ENCODE measurements at regions not wholly inside any gene's neighbourhood (a gene's known extent, or its start where the extent isn't known, plus 50 kb on each side); places are given as distances from the start of the nearest gene placed in this dataset.

DNA sequence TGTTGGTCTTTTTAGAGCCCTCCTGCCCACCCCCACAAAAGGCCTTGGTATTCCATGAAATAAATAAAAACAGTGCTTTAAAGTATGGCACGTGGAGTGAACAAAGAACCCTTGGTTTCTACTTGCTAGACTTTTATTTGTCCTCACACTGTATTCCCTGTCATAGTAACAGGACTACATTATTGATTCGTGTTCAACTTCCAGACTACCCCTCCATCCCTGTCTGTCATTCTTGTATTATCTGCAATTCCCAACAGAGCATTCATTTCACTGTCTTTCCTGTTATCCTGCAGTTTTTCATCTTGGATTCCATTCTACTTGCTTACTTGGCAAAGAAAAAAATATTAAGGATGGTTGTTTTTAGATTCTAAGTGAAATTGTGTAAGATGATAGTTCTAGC is 307.4 kb upstream of the CNR1 start:
- TF ChIP-seq, protein P1, sequence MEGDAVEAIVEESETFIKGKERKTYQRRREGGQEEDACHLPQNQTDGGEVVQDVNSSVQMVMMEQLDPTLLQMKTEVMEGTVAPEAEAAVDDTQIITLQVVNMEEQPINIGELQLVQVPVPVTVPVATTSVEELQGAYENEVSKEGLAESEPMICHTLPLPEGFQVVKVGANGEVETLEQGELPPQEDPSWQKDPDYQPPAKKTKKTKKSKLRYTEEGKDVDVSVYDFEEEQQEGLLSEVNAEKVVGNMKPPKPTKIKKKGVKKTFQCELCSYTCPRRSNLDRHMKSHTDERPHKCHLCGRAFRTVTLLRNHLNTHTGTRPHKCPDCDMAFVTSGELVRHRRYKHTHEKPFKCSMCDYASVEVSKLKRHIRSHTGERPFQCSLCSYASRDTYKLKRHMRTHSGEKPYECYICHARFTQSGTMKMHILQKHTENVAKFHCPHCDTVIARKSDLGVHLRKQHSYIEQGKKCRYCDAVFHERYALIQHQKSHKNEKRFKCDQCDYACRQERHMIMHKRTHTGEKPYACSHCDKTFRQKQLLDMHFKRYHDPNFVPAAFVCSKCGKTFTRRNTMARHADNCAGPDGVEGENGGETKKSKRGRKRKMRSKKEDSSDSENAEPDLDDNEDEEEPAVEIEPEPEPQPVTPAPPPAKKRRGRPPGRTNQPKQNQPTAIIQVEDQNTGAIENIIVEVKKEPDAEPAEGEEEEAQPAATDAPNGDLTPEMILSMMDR (conservative IDR thresholded peaks at IDR 0.05; ENCODE audit: low read depth in 2 of 2), result no peak
- TF ChIP-seq, protein P2, sequence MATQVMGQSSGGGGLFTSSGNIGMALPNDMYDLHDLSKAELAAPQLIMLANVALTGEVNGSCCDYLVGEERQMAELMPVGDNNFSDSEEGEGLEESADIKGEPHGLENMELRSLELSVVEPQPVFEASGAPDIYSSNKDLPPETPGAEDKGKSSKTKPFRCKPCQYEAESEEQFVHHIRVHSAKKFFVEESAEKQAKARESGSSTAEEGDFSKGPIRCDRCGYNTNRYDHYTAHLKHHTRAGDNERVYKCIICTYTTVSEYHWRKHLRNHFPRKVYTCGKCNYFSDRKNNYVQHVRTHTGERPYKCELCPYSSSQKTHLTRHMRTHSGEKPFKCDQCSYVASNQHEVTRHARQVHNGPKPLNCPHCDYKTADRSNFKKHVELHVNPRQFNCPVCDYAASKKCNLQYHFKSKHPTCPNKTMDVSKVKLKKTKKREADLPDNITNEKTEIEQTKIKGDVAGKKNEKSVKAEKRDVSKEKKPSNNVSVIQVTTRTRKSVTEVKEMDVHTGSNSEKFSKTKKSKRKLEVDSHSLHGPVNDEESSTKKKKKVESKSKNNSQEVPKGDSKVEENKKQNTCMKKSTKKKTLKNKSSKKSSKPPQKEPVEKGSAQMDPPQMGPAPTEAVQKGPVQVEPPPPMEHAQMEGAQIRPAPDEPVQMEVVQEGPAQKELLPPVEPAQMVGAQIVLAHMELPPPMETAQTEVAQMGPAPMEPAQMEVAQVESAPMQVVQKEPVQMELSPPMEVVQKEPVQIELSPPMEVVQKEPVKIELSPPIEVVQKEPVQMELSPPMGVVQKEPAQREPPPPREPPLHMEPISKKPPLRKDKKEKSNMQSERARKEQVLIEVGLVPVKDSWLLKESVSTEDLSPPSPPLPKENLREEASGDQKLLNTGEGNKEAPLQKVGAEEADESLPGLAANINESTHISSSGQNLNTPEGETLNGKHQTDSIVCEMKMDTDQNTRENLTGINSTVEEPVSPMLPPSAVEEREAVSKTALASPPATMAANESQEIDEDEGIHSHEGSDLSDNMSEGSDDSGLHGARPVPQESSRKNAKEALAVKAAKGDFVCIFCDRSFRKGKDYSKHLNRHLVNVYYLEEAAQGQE (IDR thresholded peaks at IDR 0.05; ENCODE audit: unreplicated experiment), result no peak
- TF ChIP-seq EZH2 (IDR thresholded peaks at IDR 0.05; ENCODE audit: low read depth, unreplicated experiment), result no peak
- no peak for TF ChIP-seq NANOG (IDR thresholded peaks at IDR 0.05; ENCODE audit: borderline replicate concordance)
- TF ChIP-seq CREB1 (CRISPR knock-in tag; IDR thresholded peaks at IDR 0.05; ENCODE audit: low read depth), result no peak
- TF ChIP-seq EZH2phosphoT487 (IDR thresholded peaks at IDR 0.05; ENCODE audit: unreplicated experiment), result no peak
- TF ChIP-seq, protein P3, sequence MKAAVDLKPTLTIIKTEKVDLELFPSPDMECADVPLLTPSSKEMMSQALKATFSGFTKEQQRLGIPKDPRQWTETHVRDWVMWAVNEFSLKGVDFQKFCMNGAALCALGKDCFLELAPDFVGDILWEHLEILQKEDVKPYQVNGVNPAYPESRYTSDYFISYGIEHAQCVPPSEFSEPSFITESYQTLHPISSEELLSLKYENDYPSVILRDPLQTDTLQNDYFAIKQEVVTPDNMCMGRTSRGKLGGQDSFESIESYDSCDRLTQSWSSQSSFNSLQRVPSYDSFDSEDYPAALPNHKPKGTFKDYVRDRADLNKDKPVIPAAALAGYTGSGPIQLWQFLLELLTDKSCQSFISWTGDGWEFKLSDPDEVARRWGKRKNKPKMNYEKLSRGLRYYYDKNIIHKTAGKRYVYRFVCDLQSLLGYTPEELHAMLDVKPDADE (IDR thresholded peaks at IDR 0.05), result no peak
- TF ChIP-seq POLR2AphosphoS5 (IDR thresholded peaks at IDR 0.05; ENCODE audit: low read depth), result no peak
